ENCODE measurements at regions not wholly inside any gene's neighbourhood (a gene's known extent, or its start where the extent isn't known, plus 50 kb on each side); places are given as distances from the start of the nearest gene placed in this dataset.

- TF ChIP-seq CTCF (IDR thresholded peaks at IDR 0.05) (no peak), POLR2A (IDR thresholded peaks at IDR 0.05) (no peak)
Observed at GRCh38 chr4:167897116-167897515, 195.2 kb upstream of the ANXA10 start.

All from thyroid gland (tissue), 4 donors.